ENCODE measurements at regions not wholly inside any gene's neighbourhood (a gene's known extent, or its start where the extent isn't known, plus 50 kb on each side); places are given as distances from the start of the nearest gene placed in this dataset.

GRCh38 chr2:239735829-239736357 is 289.2 kb downstream of the NDUFA10 start:
- TF ChIP-seq POLR2AphosphoS5 (IDR thresholded peaks at IDR 0.05) (no peak), CTCF (IDR thresholded peaks at IDR 0.05) (no peak), POLR2A (IDR thresholded peaks at IDR 0.05) (no peak)

Measured in stomach (tissue), 4 donors.